ENCODE measurements at regions not wholly inside any gene's neighbourhood (a gene's known extent, or its start where the extent isn't known, plus 50 kb on each side); places are given as distances from the start of the nearest gene placed in this dataset.
"Not testable (repeated sequence)": the region's sequence is repeated elsewhere in the genome, so short reads cannot be mapped to it uniquely, and the experiment has no call there.

DNA sequence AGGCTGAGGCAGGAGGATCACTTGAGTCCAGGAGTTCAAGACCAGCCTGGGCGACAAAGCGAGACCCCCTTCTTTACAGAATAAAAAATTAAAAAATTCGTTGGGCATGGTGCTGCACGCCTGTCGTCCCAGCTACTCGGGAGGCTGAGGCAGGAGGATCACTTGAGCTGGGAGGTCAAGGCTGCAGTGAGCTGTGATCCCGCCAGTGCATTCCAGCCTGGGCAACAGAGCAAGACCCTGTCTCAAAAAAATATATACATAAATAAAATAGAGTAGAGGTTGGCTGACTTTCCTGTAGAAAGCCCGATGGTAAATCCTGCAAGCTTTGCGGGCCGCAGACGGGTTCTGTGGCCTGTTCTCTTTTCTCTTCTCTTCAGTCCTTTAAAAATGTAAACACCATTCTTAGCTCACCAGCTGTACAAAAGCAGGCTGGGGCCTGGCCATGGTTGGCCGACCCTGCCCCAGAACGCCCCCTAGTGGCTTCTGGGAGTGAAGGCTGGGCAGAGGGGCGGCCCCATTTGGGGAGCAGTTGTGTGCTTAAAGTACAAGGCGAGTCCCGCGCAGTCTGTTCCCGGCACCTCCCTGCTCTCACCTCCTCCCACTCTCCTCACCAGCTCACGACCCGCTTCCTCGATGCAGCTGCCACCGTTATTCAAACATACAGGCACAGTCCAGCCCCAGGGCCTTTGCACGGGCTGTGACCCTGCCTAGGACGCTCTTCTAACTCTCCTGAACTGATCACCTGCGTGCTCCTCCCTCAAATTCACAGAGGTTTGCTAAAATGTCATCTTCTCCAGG is 109.5 kb downstream of the CRLF3 start (continued):
- TF ChIP-seq ZNF121 (CRISPR knock-in tag; conservative IDR thresholded peaks at IDR 0.05) = peak; percentile 91
- 0 out of 2 replicates have a peak, but pooled peaks have one; percentile 11 for TF ChIP-seq ESRRA (IDR thresholded peaks at IDR 0.05; ENCODE audit: borderline replicate concordance, low read depth)
- TF ChIP-seq, protein P1, sequence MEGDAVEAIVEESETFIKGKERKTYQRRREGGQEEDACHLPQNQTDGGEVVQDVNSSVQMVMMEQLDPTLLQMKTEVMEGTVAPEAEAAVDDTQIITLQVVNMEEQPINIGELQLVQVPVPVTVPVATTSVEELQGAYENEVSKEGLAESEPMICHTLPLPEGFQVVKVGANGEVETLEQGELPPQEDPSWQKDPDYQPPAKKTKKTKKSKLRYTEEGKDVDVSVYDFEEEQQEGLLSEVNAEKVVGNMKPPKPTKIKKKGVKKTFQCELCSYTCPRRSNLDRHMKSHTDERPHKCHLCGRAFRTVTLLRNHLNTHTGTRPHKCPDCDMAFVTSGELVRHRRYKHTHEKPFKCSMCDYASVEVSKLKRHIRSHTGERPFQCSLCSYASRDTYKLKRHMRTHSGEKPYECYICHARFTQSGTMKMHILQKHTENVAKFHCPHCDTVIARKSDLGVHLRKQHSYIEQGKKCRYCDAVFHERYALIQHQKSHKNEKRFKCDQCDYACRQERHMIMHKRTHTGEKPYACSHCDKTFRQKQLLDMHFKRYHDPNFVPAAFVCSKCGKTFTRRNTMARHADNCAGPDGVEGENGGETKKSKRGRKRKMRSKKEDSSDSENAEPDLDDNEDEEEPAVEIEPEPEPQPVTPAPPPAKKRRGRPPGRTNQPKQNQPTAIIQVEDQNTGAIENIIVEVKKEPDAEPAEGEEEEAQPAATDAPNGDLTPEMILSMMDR (IDR thresholded peaks at IDR 0.05 in 2 of 3, conservative IDR thresholded peaks at IDR 0.05 in 1 of 3; ENCODE audit: insufficient read depth in 2 of 3, low read depth in 1 of 3, low read length in 3 of 3) = peak; percentile 60 to 71 (median 66)
- TF ChIP-seq RBM25 (IDR thresholded peaks at IDR 0.05; ENCODE audit: low read depth, low read length, severe bottlenecking) = peak; percentile 67
- TF ChIP-seq BCOR (IDR thresholded peaks at IDR 0.05) = peak; percentile 77
- peak in 1 of 2 experiments; percentile 70; a peak in 3 of 4 replicates for TF ChIP-seq RAD21 (CRISPR knock-in tag; conservative IDR thresholded peaks at IDR 0.05 in 1 of 2, IDR thresholded peaks at IDR 0.05 in 1 of 2)
- TF ChIP-seq PTBP1 (IDR thresholded peaks at IDR 0.05; ENCODE audit: low read depth, low read length) = peak; percentile 27; the same call in 1 of the 2 replicates
- TF ChIP-seq MAZ (CRISPR knock-in tag; conservative IDR thresholded peaks at IDR 0.05 in 1 of 2, IDR thresholded peaks at IDR 0.05 in 1 of 2) = peak in 1 of 2 experiments; percentile 47; a peak in 1 of 4 replicates
- TF ChIP-seq, protein P2, sequence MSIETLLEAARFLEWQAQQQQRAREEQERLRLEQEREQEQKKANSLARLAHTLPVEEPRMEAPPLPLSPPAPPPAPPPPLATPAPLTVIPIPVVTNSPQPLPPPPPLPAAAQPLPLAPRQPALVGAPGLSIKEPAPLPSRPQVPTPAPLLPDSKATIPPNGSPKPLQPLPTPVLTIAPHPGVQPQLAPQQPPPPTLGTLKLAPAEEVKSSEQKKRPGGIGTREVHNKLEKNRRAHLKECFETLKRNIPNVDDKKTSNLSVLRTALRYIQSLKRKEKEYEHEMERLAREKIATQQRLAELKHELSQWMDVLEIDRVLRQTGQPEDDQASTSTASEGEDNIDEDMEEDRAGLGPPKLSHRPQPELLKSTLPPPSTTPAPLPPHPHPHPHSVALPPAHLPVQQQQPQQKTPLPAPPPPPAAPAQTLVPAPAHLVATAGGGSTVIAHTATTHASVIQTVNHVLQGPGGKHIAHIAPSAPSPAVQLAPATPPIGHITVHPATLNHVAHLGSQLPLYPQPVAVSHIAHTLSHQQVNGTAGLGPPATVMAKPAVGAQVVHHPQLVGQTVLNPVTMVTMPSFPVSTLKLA (conservative IDR thresholded peaks at IDR 0.05) = 0 out of 4 replicates have a peak, but pooled peaks of 1 of the 2 experiments have one; percentile 27
- TF ChIP-seq FOXK2 (conservative IDR thresholded peaks at IDR 0.05 in 1 of 2, IDR thresholded peaks at IDR 0.05 in 1 of 2; ENCODE audit: low read depth in 2 of 2) = peak; percentile 78 to 88

- H3K27ac ChIP-seq (ENCODE audit: extremely low read depth, low read depth, low read length); BruUV-seq (replicated peaks); H3K4me2 ChIP-seq (ENCODE audit: insufficient read depth, low read length); DNase-seq (ENCODE audit: extremely low read depth in 1 of 4, low spot score in 3 of 4); H3K9ac ChIP-seq (ENCODE audit: insufficient read depth in 1 of 2, low read depth in 2 of 2, low read length in 2 of 2); H3K4me3 ChIP-seq; H3K9me1 ChIP-seq (ENCODE audit: control insufficient read depth, insufficient read depth, low read length); H3K36me3 ChIP-seq (ENCODE audit: control insufficient read depth, insufficient read depth, low read length); H3K27me3 ChIP-seq (ENCODE audit: control insufficient read depth in 2 of 2, insufficient read depth in 2 of 2, low read length in 2 of 2); H3K9me3 ChIP-seq (replicated peaks; ENCODE audit: control insufficient read depth, insufficient read depth, low read depth, low read length); POLR2A ChIA-PET; CTCF ChIA-PET (ENCODE audit: low intra/inter-chr PET ratio); FAIRE-seq; ATAC-seq; H2AFZ ChIP-seq (ENCODE audit: low read depth, low read length): not testable (repeated sequence)
- in situ Hi-C loops (cut with MboI) = loop anchor here (5.0 to 25.0 kb wide), 3 partner anchors 162 to 609 kb away; partner anchors contain the start of gene TMIGD1
- peaks cover 0 to 34% of the 10 kb centered on the region in 2 experiments; a peak in 3 of 5 replicates for H3K4me1 ChIP-seq (replicated peaks in 1 of 2; ENCODE audit: control insufficient read depth in 2 of 2, insufficient read depth in 2 of 2, low read length in 2 of 2)
- H3K79me2 ChIP-seq (ENCODE audit: control insufficient read depth, insufficient read depth, low read length) = peaks cover 73% of the 10 kb centered on the region
- peaks cover 14% of the 10 kb centered on the region for H4K20me1 ChIP-seq (replicated peaks; ENCODE audit: control insufficient read depth, insufficient read depth, low read length)
- 65% methylated on average over 9 of the region's 10 CpGs for WGBS (ENCODE audit: insufficient coverage, low coverage, missing lambda C conversion rate)
- intact Hi-C loops (cut with micrococcal nuclease) = loop anchor here (10.0 kb wide), 1 partner anchor 149 kb away; no protein-coding TSS in a partner anchor
Observed at GRCh38 chr17:30713805-30714204, 110.7 kb downstream of the CRLF3 start.
